HL-60 (cell line): ENCODE measurements at regions not wholly inside any gene's neighbourhood (a gene's known extent, or its start where the extent isn't known, plus 50 kb on each side); places are given as distances from the start of the nearest gene placed in this dataset.

Source experiments
- DNase-seq, 2 experiments: peaks; one replicate each; pipeline ENCODE4 v3.0.0-alpha.2; 2010 to 2020; ENCODE audit warnings: low read depth in 1 of 2, low spot score in 1 of 2
- H3K27ac ChIP-seq: fragments of 250-450 bp; sonication (Bioruptor Pico); replicated peaks from 2 replicates; pipeline ENCODE4 v1.5.1; 2020; ENCODE audit warnings: mild to moderate bottlenecking, moderate library complexity
- H3K27me3 ChIP-seq: fragments of 250-450 bp; sonication (Bioruptor Pico); 2 replicates; pipeline ENCODE4 v1.5.1; 2021; ENCODE audit warnings: mild to moderate bottlenecking, moderate library complexity; ENCODE audit not compliant: insufficient read depth, poor library complexity, severe bottlenecking
- H3K4me3 ChIP-seq: replicated peaks from 2 replicates; pipeline ENCODE4 v1.5.1; 2011; ENCODE audit warnings: mild to moderate bottlenecking, control low read depth, low read length; ENCODE audit not compliant: insufficient read depth
- GABPA ChIP-seq: IDR thresholded peaks from 2 replicates; pipeline ENCODE4 v1.6.1; 2012; ENCODE audit warnings: low read depth
- POLR2AphosphoS5 ChIP-seq: IDR thresholded peaks from 2 replicates; pipeline ENCODE4 v1.6.1; 2012; ENCODE audit warnings: low read depth
- SPI1 ChIP-seq: IDR thresholded peaks from 2 replicates; pipeline ENCODE4 v1.6.1; 2012; ENCODE audit warnings: low read depth, mild to moderate bottlenecking, borderline replicate concordance
- TF ChIP-seq, protein P1 (sequence below): IDR thresholded peaks from one replicate; pipeline ENCODE4 v1.5.1; 2011; ENCODE audit warnings: low read length, control low read depth, inconsistent platforms; ENCODE audit not compliant: insufficient read depth
- TF ChIP-seq, protein P2 (sequence below): IDR thresholded peaks from 2 replicates; pipeline ENCODE4 v1.6.1; 2012; ENCODE audit warnings: low read depth; ENCODE audit not compliant: insufficient replicate concordance

DNA sequence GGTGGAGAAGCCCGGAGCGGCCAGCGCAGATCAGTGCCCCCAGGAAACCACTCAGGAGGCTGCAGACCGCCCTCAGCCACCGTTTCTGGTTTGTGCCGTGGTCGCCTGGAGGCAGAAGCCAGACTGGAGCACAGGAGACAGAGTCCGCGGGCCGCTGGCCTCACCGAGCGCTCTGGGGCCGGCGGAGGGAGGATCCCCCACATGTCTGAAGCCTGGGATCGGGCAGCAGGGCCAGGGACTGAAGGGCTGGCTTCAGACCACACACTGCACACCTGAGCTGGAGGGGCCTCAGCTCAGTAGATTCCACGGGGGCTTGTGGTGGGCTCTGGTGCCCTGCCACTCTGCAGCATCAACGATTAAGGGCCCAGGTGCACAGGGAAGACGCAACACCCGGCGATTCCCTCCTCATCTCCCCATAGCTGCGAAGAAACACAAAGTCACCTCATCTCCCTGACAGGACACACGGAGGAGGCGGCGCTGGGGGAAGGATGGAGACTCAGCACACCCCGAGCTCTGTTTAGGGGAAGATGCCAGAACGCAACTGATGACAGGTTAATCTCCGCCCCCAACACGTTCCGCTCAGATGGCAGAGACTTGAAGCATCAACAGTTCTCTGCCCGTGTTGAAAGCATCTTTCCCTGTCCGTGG is 408.1 kb downstream of the GALR1 start:
- Histone ChIP-seq H3K27me3 (peaks cover 9% of the 10 kb centered on the region), H3K27ac (no peak overlapping the region), H3K4me3 (no peak overlapping the region)
- no peak for TF ChIP-seq GABPA
- no peak for DNase-seq

DNA sequence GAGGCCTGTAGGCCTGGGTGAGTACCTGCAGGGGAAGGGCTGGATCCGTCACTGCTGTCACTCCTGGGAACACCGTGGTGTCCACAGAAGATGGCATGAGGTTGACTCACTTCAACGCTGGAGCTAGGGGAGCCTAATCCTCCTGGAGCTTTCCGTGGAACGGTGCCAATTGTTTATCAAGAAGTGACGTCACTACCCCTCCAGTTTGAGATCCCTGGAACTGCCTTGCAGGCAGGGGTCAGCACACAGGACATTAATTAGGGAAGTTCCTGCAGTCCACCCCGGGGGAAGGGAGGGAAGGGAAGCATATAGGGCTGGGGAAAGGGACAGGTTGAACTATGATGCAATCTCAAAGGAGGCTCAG is 408.6 kb downstream of the GALR1 start:
- H3K27me3 ChIP-seq = peaks cover 9% of the 10 kb centered on the region
- TF ChIP-seq, protein P1, sequence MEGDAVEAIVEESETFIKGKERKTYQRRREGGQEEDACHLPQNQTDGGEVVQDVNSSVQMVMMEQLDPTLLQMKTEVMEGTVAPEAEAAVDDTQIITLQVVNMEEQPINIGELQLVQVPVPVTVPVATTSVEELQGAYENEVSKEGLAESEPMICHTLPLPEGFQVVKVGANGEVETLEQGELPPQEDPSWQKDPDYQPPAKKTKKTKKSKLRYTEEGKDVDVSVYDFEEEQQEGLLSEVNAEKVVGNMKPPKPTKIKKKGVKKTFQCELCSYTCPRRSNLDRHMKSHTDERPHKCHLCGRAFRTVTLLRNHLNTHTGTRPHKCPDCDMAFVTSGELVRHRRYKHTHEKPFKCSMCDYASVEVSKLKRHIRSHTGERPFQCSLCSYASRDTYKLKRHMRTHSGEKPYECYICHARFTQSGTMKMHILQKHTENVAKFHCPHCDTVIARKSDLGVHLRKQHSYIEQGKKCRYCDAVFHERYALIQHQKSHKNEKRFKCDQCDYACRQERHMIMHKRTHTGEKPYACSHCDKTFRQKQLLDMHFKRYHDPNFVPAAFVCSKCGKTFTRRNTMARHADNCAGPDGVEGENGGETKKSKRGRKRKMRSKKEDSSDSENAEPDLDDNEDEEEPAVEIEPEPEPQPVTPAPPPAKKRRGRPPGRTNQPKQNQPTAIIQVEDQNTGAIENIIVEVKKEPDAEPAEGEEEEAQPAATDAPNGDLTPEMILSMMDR = no peak
- TF ChIP-seq GABPA (no peak), POLR2AphosphoS5 (no peak), SPI1 (no peak)
- TF ChIP-seq, protein P2, sequence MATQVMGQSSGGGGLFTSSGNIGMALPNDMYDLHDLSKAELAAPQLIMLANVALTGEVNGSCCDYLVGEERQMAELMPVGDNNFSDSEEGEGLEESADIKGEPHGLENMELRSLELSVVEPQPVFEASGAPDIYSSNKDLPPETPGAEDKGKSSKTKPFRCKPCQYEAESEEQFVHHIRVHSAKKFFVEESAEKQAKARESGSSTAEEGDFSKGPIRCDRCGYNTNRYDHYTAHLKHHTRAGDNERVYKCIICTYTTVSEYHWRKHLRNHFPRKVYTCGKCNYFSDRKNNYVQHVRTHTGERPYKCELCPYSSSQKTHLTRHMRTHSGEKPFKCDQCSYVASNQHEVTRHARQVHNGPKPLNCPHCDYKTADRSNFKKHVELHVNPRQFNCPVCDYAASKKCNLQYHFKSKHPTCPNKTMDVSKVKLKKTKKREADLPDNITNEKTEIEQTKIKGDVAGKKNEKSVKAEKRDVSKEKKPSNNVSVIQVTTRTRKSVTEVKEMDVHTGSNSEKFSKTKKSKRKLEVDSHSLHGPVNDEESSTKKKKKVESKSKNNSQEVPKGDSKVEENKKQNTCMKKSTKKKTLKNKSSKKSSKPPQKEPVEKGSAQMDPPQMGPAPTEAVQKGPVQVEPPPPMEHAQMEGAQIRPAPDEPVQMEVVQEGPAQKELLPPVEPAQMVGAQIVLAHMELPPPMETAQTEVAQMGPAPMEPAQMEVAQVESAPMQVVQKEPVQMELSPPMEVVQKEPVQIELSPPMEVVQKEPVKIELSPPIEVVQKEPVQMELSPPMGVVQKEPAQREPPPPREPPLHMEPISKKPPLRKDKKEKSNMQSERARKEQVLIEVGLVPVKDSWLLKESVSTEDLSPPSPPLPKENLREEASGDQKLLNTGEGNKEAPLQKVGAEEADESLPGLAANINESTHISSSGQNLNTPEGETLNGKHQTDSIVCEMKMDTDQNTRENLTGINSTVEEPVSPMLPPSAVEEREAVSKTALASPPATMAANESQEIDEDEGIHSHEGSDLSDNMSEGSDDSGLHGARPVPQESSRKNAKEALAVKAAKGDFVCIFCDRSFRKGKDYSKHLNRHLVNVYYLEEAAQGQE = no peak
- DNase-seq = no peak
- H3K4me3 ChIP-seq = no peak overlapping the region
- no peak overlapping the region for H3K27ac ChIP-seq

DNA sequence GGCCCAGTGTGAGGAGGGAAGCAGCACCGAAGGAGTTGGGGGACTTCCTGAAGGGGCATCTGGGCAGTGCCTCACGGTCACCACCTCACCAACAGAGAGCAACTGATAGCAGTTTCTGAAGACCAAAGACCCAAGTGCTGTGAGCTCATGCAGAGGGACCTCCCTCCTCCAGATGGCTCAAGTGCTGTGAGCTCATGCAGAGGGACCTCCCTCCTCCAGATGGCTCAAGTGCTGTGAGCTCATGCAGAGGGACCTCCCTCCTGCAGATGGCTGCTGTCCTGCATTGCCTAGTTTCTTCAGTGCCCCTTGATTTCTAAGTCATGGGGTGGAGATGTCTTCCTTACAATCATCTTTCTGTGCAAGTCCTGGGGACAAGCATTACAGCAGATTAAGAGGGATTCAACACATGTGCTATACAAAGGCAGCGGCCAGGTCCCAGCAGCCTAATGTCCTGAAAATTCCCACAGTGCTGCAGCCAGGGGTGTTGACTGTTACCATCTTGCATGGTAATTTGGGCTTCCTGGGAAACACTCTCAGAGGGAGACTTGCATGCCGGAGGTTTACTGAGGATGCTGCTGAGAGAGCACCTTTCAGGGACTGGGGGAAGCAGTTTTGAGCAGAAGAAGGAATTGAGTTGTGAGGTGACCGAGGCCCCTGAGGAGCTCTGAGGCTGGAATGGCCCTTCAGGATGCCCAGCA is 409.3 kb downstream of the GALR1 start:
- no peak for DNase-seq
- TF ChIP-seq POLR2AphosphoS5 = no peak
- TF ChIP-seq, protein P1 = no peak
- Histone ChIP-seq H3K27ac (no peak overlapping the region), H3K4me3 (no peak overlapping the region), H3K27me3 (peaks cover 9% of the 10 kb centered on the region)

DNA sequence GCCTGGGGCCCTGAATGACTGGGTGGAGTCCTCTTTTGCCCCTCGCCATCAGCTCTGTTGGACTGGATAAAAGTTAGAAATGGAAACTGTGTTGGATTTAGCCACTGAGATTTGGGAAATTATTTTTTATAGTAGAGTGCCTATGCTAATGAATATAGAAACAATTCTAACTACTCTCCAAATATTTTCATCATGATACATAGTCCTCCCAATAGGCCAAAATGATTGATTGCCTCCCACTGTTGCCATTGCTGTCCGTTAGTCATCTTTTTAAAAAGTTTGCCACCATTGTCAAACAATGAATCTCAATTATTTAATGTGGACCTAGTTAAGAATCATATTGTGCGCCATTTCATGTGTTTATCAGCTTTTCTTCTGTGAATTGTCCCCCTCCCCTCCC is 417.0 kb downstream of the GALR1 start:
- TF ChIP-seq, protein P2 = no peak
- TF ChIP-seq, protein P1 = no peak
- TF ChIP-seq GABPA = no peak
- TF ChIP-seq POLR2AphosphoS5 = no peak
- TF ChIP-seq SPI1 = no peak
- Histone ChIP-seq H3K27ac (no peak overlapping the region), H3K4me3 (no peak overlapping the region), H3K27me3 (no peaks in the 10 kb centered on the region)
- no peak for DNase-seq
